ENCODE measurements at regions not wholly inside any gene's neighbourhood (a gene's known extent, or its start where the extent isn't known, plus 50 kb on each side); places are given as distances from the start of the nearest gene placed in this dataset.
"Not testable (repeated sequence)": the region's sequence is repeated elsewhere in the genome, so short reads cannot be mapped to it uniquely, and the experiment has no call there.

GRCh38 chr15:53923741-53924140, 54.5 kb upstream of the UNC13C start:
- H3K4me3 ChIP-seq (replicated peaks in 1 of 3; ENCODE audit: insufficient read depth in 1 of 3, low read depth in 1 of 3, low read length in 3 of 3); FAIRE-seq; H3K27me3 ChIP-seq (ENCODE audit: control insufficient read depth in 2 of 2, insufficient read depth in 2 of 2, low read length in 2 of 2); H3K27ac ChIP-seq (ENCODE audit: insufficient read depth, low read depth, low read length); H3K9me3 ChIP-seq (replicated peaks; ENCODE audit: control insufficient read depth, insufficient read depth, low read length); dilution Hi-C loops (cut with MboI; ENCODE audit: extremely low pct_ligation_motif_present, low sequenced_read_pairs); H2AFZ ChIP-seq (ENCODE audit: low read depth, low read length); POLR2A ChIA-PET; H4K20me1 ChIP-seq (replicated peaks; ENCODE audit: control insufficient read depth, extremely low read depth, insufficient read depth, low read length); H3K9ac ChIP-seq (replicated peaks; ENCODE audit: extremely low read depth, insufficient read depth, low read length); H3K9me1 ChIP-seq (replicated peaks; ENCODE audit: control insufficient read depth, extremely low read depth, insufficient read depth, low read length); CTCF ChIA-PET; H3K4me1 ChIP-seq (ENCODE audit: control insufficient read depth, extremely low read depth, insufficient read depth, low read length); BruUV-seq (replicated peaks); H3K36me3 ChIP-seq (ENCODE audit: control insufficient read depth in 2 of 2, extremely low read depth in 1 of 2, insufficient read depth in 2 of 2, low read length in 2 of 2); H3K79me2 ChIP-seq (ENCODE audit: control insufficient read depth, insufficient read depth, low read length); H3K4me2 ChIP-seq (ENCODE audit: insufficient read depth, low read length); intact Hi-C loops (cut with micrococcal nuclease); DNase-seq (ENCODE audit: low read depth, low spot score): not testable (repeated sequence)

GRCh38 chr15:53918180-53919079, 59.8 kb upstream of the UNC13C start:
- no peaks in the 10 kb centered on the region for H3K36me3 ChIP-seq (ENCODE audit: control insufficient read depth in 2 of 2, extremely low read depth in 1 of 2, insufficient read depth in 2 of 2, low read length in 2 of 2)
- TF ChIP-seq FOS (IDR thresholded peaks at IDR 0.05; ENCODE audit: borderline replicate concordance, insufficient read depth, low read length), result no peak
- TF ChIP-seq GATA2 (IDR thresholded peaks at IDR 0.05; ENCODE audit: insufficient read depth, insufficient read length, low read depth, low read length), result no peak
- no peak for TF ChIP-seq POLR2A (IDR thresholded peaks at IDR 0.05; ENCODE audit: low read depth, low read length)
- TF ChIP-seq MAX (IDR thresholded peaks at IDR 0.05; ENCODE audit: insufficient read depth, insufficient read length), result no peak
- TF ChIP-seq MYC (IDR thresholded peaks at IDR 0.05; ENCODE audit: low read depth, low read length), result no peak
- no peak for TF ChIP-seq POLR2AphosphoS5 (IDR thresholded peaks at IDR 0.05; ENCODE audit: insufficient read depth, low read depth, low read length)
- TF ChIP-seq JUN (IDR thresholded peaks at IDR 0.05; ENCODE audit: borderline replicate concordance, insufficient read depth, insufficient read length, low read depth), result no peak
- TF ChIP-seq CTCF (IDR thresholded peaks at IDR 0.05; ENCODE audit: extremely low read depth in 1 of 2, insufficient read depth in 1 of 2, low read depth in 1 of 2, low read length in 2 of 2), result no peak
- no peak for TF ChIP-seq EZH2 (IDR thresholded peaks at IDR 0.05; ENCODE audit: borderline replicate concordance, low read depth, low read length, severe bottlenecking)
- no peaks in the 10 kb centered on the region for H3K27me3 ChIP-seq (ENCODE audit: control insufficient read depth in 2 of 2, insufficient read depth in 2 of 2, low read length in 2 of 2)
- FAIRE-seq, result no peak
- H3K9me3 ChIP-seq (replicated peaks; ENCODE audit: control insufficient read depth, insufficient read depth, low read length), result no peaks in the 10 kb centered on the region
- ChIA-PET CTCF (interaction anchor here (1.2 kb wide), 1 partner anchor 11 kb away, joined by 3 read pairs; no protein-coding TSS in a partner anchor), POLR2A (no interaction called here)
- no peaks in the 10 kb centered on the region for H3K79me2 ChIP-seq (ENCODE audit: control insufficient read depth, insufficient read depth, low read length)
- H4K20me1 ChIP-seq (replicated peaks; ENCODE audit: control insufficient read depth, extremely low read depth, insufficient read depth, low read length), result no peaks in the 10 kb centered on the region
- DNase-seq (ENCODE audit: low read depth, low spot score), result no peak
- no peaks in the 10 kb centered on the region for H3K9me1 ChIP-seq (replicated peaks; ENCODE audit: control insufficient read depth, extremely low read depth, insufficient read depth, low read length)
- dilution Hi-C loops (cut with MboI; ENCODE audit: extremely low pct_ligation_motif_present, low sequenced_read_pairs), result no loop called here
- H3K27ac ChIP-seq (ENCODE audit: insufficient read depth, low read depth, low read length), result no peak overlapping the region
- H2AFZ ChIP-seq (ENCODE audit: low read depth, low read length), result no peak overlapping the region
- H3K4me2 ChIP-seq (ENCODE audit: insufficient read depth, low read length), result no peak overlapping the region
- H3K4me3 ChIP-seq (replicated peaks in 1 of 3; ENCODE audit: insufficient read depth in 1 of 3, low read depth in 1 of 3, low read length in 3 of 3), result no peak overlapping the region
- H3K9ac ChIP-seq (replicated peaks; ENCODE audit: extremely low read depth, insufficient read depth, low read length), result no peak overlapping the region
- BruUV-seq (replicated peaks), result no TSS peak
- intact Hi-C loops (cut with micrococcal nuclease), result no loop called here
- no peaks in the 10 kb centered on the region for H3K4me1 ChIP-seq (ENCODE audit: control insufficient read depth, extremely low read depth, insufficient read depth, low read length)
